ENCODE measurements at regions not wholly inside any gene's neighbourhood (a gene's known extent, or its start where the extent isn't known, plus 50 kb on each side); places are given as distances from the start of the nearest gene placed in this dataset.
"Not testable (repeated sequence)": the region's sequence is repeated elsewhere in the genome, so short reads cannot be mapped to it uniquely, and the experiment has no call there.

DNA sequence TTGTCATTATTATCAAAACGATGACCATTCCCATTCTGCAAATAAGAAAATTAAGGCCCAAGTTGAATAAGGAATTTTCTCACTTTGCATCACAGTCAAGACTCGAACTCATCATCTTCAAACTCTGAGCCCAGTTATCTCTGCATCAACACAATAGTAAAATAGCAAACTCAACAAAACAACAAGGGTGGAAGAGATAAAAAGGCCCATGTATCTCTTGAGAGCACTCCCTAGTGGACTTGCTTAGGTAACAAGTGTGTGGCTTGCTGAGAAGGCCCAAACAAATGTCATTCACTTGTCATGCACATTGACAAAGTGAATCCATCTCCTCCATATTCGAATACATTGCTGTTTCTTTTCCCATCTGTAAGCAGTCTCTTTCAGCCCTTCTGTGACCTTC lies 412.0 kb upstream of the MAF start:
- DNase-seq (ENCODE audit: low read depth in 2 of 2) = no peak

GRCh38 chr16:80009971-80010659 lies 409.6 kb upstream of the MAF start:
- no peak for DNase-seq (ENCODE audit: low read depth in 2 of 2)

GRCh38 chr16:80008857-80009256 lies 408.3 kb upstream of the MAF start:
- DNase-seq (ENCODE audit: low read depth in 2 of 2) = no peak

- no peak for DNase-seq (ENCODE audit: low read depth in 2 of 2)
Observed at GRCh38 chr16:80007231-80007630, 406.7 kb upstream of the MAF start.

DNA sequence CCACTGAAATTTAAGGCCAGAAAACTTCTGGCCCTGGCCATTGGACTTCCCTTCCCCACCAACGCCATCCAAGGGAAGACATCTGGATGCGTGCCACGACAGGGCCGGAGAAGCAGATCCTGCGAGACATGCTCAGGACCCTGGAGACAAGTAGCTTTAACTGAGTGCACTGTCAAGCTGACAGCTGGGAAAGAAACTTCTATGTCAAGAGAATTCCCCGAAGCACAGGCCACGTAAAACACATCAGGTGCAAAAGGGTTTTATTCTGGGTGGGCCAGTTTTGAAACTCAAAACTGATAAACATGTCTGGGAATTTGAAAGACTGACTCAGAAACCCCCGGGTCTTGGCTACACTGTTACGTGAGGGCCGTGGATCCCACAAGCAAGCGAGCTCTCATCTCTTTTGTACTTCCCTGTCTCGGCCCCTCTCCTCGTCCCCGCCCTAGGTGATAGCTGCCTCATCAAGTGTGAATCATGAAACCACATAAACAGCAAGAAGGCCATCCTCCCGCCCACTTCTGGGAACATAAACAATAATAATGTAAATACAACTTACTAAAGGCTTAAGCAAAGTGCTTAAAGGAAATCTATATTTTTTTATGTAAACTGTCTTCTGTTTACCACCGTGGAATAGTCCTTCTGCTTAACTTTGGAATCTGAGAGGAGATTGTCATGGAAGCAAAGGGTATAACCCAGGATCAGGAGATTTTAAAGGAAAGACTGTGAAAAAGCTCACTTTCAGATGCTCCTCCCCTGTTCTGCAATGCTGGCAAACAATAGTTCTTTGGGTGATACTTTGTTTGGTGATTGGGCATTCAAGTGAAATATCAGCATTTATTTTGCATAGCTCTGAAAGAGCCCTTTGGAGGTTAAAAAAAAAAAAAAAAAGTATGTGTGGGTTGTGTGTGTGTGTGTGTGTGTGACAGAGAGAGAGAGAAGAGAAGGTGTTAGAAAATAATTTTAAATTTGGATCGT lies 406.0 kb upstream of the MAF start:
- no peak for DNase-seq (ENCODE audit: low read depth in 2 of 2)

DNA sequence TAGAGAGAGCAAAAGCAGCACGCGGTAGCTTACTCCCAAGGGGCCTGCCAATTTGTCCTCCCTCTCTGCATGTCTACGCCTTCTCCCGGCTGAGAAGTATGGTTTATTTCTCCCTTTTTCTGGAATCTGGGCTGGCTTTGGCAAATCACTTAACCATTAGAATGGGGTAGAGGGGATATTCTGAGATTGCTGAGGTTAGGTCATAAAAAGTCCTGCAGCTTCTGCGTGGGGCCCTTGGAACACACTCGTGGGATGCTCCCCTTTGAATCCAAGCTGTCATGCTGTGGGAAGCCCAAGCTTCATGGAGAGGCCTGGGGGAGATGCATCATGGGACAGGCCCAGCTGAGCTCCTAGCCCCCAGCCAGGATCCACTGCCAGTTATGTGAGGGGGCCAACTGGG lies 403.6 kb upstream of the MAF start:
- DNase-seq (ENCODE audit: low read depth in 2 of 2) = no peak

GRCh38 chr16:80002261-80002660 lies 401.7 kb upstream of the MAF start:
- DNase-seq (ENCODE audit: low read depth in 2 of 2) = no peak

DNA sequence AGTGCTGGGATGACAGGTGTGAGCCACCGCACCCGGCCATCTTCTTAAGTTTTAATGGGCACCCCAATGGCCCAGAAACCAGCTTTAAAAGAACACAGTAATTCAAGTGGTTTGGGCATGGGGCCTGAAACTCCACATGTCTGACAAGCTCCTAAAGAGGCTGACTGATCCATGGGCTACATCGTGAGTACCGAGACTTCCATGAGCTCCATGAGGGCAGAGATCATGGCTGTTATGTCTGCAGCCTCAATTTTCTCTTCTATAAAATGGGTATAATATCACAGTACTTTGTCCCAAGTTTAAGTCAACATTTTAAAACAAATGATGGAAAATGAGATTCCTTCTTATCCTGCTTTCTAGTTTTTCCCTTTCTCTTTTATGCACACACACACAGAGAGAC lies 397.6 kb upstream of the MAF start:
- DNase-seq (ENCODE audit: low read depth in 2 of 2) = no peak

DNA sequence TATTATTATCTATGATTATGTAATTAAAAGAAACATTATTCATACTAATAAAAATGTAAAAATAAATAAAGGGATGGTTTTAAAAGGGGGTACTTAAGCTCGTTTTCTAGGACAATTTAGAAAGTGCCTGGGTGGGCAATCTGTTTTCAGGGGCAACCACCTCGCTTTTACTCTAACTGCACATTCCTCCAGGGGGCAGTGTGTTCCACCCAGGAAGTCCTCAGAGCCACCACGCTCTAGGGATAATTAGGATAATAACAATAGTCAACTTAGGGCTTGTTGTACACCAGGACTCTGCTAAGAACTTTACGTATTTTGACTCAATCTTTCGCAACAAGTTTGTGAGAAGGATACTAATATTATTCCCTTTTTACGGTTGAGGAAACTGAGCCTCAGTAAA lies 396.7 kb upstream of the MAF start:
- DNase-seq (ENCODE audit: low read depth in 2 of 2) = no peak

GRCh38 chr16:79996321-79996720 lies 395.8 kb upstream of the MAF start:
- DNase-seq (ENCODE audit: low read depth in 2 of 2) = no peak

DNA sequence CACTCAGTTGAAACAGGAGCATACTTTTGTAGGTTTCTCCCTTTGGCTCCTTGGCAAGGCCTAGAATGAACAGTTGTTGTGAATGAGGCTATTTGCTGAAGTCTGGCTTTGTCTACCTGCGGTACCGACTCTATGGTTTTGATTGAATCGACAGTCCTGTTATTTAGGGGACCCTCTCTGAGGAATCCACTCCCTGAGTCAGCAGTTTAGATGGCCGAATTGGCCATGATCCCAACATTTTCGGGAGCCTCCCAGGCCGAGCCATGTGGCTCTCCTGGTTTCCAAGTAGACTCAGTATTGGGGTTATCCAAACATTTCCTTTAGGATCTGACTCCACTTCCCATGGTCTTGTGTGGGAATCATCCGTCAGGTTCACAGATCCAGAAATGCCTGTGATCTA lies 394.8 kb upstream of the MAF start:
- DNase-seq (ENCODE audit: low read depth in 2 of 2) = no peak

- DNase-seq (ENCODE audit: low read depth in 2 of 2) = no peak
Observed at GRCh38 chr16:79994418-79994817, 393.9 kb upstream of the MAF start.

DNA sequence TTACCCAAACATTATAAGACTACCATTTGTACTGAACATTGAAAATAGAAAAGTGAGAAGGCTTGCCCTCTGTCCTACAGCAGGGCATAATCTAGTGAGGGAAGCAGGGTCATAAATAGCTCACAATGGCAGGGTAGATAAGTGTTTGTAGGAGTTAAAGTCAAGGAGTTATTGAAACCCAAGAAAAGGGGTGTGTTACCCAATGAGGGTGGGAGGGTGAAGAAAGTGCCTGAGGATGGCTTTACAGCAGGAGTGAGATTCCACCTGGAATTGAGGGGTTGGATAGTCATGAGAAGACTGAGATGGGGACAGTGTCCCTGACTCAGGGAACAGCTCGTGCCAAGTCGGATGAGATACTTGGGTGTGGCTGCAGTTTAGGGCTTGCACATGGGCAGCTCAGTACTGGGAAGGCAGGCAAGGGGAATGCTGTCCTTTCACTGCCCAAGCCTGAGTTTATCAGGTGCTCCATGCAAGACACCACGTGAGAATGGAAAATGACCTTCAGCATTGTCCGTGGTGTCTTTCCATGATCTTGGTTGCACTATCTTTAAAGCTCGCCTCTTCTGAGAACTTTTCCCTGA lies 393.2 kb upstream of the MAF start:
- no peak for DNase-seq (ENCODE audit: low read depth in 2 of 2)

DNA sequence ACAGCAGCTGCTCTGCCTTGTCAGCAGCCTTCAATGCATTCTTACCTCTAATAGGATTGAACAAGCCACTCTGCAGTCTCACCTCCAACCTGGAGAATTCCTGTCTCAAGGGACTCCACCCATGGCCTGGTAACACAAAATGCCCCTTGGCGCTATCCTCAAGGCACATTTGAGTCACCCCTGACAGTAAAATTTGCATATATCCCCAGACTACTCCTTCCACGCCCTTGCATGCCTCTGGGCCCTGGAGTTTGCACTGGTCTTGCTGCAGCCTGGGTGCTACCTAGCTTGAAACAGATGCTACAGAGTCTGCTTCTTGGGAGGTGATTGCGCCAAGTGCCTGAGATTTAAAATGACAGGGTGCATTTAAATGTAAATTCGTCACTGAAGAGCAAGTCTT lies 391.4 kb upstream of the MAF start:
- DNase-seq (ENCODE audit: low read depth in 2 of 2) = no peak

DNA sequence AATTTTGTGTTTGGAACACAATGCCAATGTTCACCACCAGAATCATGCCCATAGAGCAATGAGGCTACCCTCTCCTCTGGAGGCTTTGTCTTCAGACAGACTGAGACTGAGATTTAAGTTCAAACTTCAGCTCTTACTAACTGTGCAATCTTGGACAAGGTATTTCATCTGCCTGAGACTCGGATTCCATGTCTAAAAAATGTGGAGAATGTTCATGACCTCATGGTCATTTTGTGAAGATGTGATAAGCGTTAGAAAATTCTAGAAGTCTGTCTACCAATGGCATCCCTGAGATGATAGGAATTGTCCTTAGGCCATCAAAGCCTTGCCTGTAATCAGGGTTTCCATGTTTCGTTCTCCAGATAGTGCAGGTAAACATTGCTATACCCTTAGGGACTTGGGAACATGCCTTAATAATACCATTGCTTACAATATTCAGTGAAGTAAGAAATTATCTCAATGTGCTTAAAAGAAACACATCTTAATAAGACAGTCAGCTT lies 388.2 kb upstream of the MAF start:
- no peak for DNase-seq (ENCODE audit: low read depth in 2 of 2)

GRCh38 chr16:79988089-79988488 lies 387.6 kb upstream of the MAF start:
- DNase-seq (ENCODE audit: low read depth in 2 of 2) = no peak

GRCh38 chr16:79986352-79986751 lies 385.8 kb upstream of the MAF start:
- no peak for DNase-seq (ENCODE audit: low read depth in 2 of 2)

- no peak for DNase-seq (ENCODE audit: low read depth in 2 of 2)
Observed at GRCh38 chr16:79985606-79986005, 385.1 kb upstream of the MAF start.

GRCh38 chr16:79984149-79984548 lies 383.6 kb upstream of the MAF start:
- not testable (repeated sequence) for DNase-seq (ENCODE audit: low read depth in 2 of 2)

DNA sequence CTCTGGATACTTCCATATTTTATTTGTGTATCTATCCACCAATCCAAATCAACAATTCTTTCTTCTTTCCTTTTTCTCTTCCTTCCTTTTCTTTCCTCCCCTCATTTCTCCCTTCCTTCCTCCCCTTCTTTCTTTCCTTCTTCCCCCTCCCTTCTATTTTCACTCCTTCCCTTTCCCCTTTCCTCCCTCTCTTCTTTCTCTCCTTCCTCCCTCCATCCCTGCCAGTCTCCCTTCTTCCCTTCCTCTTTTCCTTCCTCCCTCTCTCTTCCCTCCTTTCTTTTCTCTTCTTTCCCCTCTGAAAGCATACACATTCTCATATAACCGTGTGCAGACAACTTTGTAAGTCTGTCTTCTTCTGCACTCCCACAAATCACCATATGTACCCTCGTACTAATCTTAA lies 382.3 kb upstream of the MAF start:
- no peak for DNase-seq (ENCODE audit: low read depth in 2 of 2)

GRCh38 chr16:79982361-79982760 lies 381.8 kb upstream of the MAF start:
- no peak for DNase-seq (ENCODE audit: low read depth in 2 of 2)

DNA sequence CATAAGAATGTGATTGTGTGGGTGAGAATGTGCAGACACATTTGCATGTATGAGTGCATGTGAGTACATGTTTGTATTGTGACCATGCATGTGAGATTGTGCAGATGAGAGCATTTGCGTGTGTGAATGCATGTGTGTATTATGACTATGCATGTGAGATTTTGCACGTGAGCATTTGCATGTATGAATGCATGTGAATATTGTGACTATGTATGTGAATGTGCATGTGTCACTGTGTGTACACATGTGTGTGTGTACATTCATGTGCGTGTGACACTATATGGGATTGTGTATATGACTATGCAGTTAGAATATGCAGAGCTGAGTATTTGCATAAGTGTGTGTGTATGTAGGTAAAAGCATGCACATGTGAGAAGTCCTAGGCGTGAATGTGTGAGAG lies 381.3 kb upstream of the MAF start:
- no peak for DNase-seq (ENCODE audit: low read depth in 2 of 2)

Measured in activated CD8-positive, alpha-beta memory T cell treated with anti-CD3 and anti-CD28 coated beads for 4 hours (primary cell).